Liver (tissue), 8 donors: ENCODE measurements at regions not wholly inside any gene's neighbourhood (a gene's known extent, or its start where the extent isn't known, plus 50 kb on each side); places are given as distances from the start of the nearest gene placed in this dataset.

Source experiments
- DNase-seq: peaks from one replicate; pipeline ENCODE4 v3.0.0-alpha.2; 2017; ENCODE audit warnings: low spot score
- H3K27ac ChIP-seq, 2 donors: one replicate each; pipeline ENCODE4 v1.7.0; 2013; ENCODE audit warnings: inconsistent platforms in 2 of 2, low read length in 2 of 2, control low read depth in 1 of 2, low read depth in 1 of 2, mild to moderate bottlenecking in 1 of 2
- H3K27me3 ChIP-seq, 4 donors: one replicate each; pipeline versions ENCODE4 v1.6.1 to v1.7.0; 2013; ENCODE audit warnings: low read length in 3 of 4, inconsistent platforms in 1 of 4, mild to moderate bottlenecking in 1 of 4, moderate library complexity in 1 of 4; ENCODE audit not compliant: control insufficient read depth in 4 of 4, insufficient read depth in 4 of 4
- H3K36me3 ChIP-seq, 4 donors: one replicate each; pipeline versions ENCODE4 v1.6.1 to v1.7.0; 2013; ENCODE audit warnings: low read length in 3 of 4, mild to moderate bottlenecking in 3 of 4, low read depth in 1 of 4, moderate library complexity in 1 of 4; ENCODE audit not compliant: control insufficient read depth in 4 of 4, insufficient read depth in 3 of 4
- H3K4me1 ChIP-seq, 4 donors: one replicate each; pipeline versions ENCODE4 v1.6.1 to v1.7.0; 2013; ENCODE audit warnings: low read length in 3 of 4, mild to moderate bottlenecking in 3 of 4, moderate library complexity in 1 of 4; ENCODE audit not compliant: control insufficient read depth in 4 of 4, insufficient read depth in 4 of 4
- H3K4me3 ChIP-seq, 3 donors: one replicate each; pipeline versions ENCODE4 v1.6.1 to v1.7.0; 2013; ENCODE audit warnings: low read length in 3 of 3, control low read depth in 1 of 3, low read depth in 1 of 3, mild to moderate bottlenecking in 1 of 3
- H3K9ac ChIP-seq, 2 donors: one replicate each; pipeline ENCODE4 v1.7.0; 2013; ENCODE audit warnings: low read length in 2 of 2, mild to moderate bottlenecking in 2 of 2, moderate library complexity in 2 of 2, control low read depth in 1 of 2, low read depth in 1 of 2
- H3K9me3 ChIP-seq, 4 donors: one replicate each; pipeline versions ENCODE4 v1.6.1 to v1.7.0; 2013; ENCODE audit warnings: low read length in 3 of 4; ENCODE audit not compliant: control insufficient read depth in 4 of 4
- ATF3 ChIP-seq: IDR thresholded peaks from 2 replicates; pipeline ENCODE4 v1.6.1; 2016; ENCODE audit warnings: antibody characterized with exemption
- CTCF ChIP-seq: fragments of 150-350 bp; IDR thresholded peaks from 2 replicates; pipeline ENCODE4 v1.5.1; 2017; ENCODE audit warnings: improper control_type of control experiment, low read depth, low read length; ENCODE audit not compliant: missing input control
- EGR1 ChIP-seq, 2 donors: IDR thresholded peaks; 2 replicates each; pipeline ENCODE4 v1.6.1; 2016 to 2018; ENCODE audit warnings: antibody characterized with exemption in 2 of 2, low read depth in 2 of 2
- FOXA1 ChIP-seq: IDR thresholded peaks from 2 replicates; pipeline ENCODE4 v1.6.1; 2016; ENCODE audit warnings: antibody characterized with exemption
- FOXA2 ChIP-seq: IDR thresholded peaks from 2 replicates; pipeline ENCODE4 v1.6.1; 2016; ENCODE audit warnings: antibody characterized with exemption
- GABPA ChIP-seq, 2 donors: IDR thresholded peaks in 1 of 2; conservative IDR thresholded peaks in 1 of 2; 2 replicates each; pipeline ENCODE4 v1.6.1; 2016; ENCODE audit warnings: antibody characterized with exemption in 2 of 2, mild to moderate bottlenecking in 1 of 2, moderate library complexity in 1 of 2
- HNF4A ChIP-seq, 2 donors: conservative IDR thresholded peaks; 2 replicates each; pipeline ENCODE4 v1.6.1; 2016; ENCODE audit warnings: antibody characterized with exemption in 2 of 2, mild to moderate bottlenecking in 2 of 2
- HNF4G ChIP-seq: IDR thresholded peaks from 2 replicates; pipeline ENCODE4 v1.6.1; 2016; ENCODE audit warnings: antibody characterized with exemption
- JUND ChIP-seq, 2 donors: IDR thresholded peaks; 2 replicates each; pipeline ENCODE4 v1.6.1; 2016; ENCODE audit warnings: antibody characterized with exemption in 2 of 2
- MAX ChIP-seq: IDR thresholded peaks from 2 replicates; pipeline ENCODE4 v1.6.1; 2016; ENCODE audit warnings: antibody characterized with exemption
- NR2F2 ChIP-seq: IDR thresholded peaks from 2 replicates; pipeline ENCODE4 v1.6.1; 2016; ENCODE audit warnings: antibody characterized with exemption
- RAD21 ChIP-seq, 2 donors: IDR thresholded peaks; 2 replicates each; pipeline ENCODE4 v1.6.1; 2016; ENCODE audit warnings: antibody characterized with exemption in 2 of 2, mild to moderate bottlenecking in 2 of 2
- RXRA ChIP-seq, 2 donors: IDR thresholded peaks; 2 replicates each; pipeline ENCODE4 v1.6.1; 2017 to 2018; ENCODE audit warnings: antibody characterized with exemption in 2 of 2, mild to moderate bottlenecking in 1 of 2
- SP1 ChIP-seq: IDR thresholded peaks from 2 replicates; pipeline ENCODE4 v1.6.1; 2018; ENCODE audit warnings: antibody characterized with exemption, mild to moderate bottlenecking
- TAF1 ChIP-seq: conservative IDR thresholded peaks from 2 replicates; pipeline ENCODE4 v1.6.1; 2016; ENCODE audit warnings: antibody characterized with exemption, mild to moderate bottlenecking
- YY1 ChIP-seq: IDR thresholded peaks from 2 replicates; pipeline ENCODE4 v1.6.1; 2016; ENCODE audit warnings: antibody characterized with exemption, mild to moderate bottlenecking
- ZBTB33 ChIP-seq: IDR thresholded peaks from 2 replicates; pipeline ENCODE4 v1.6.1; 2016; ENCODE audit warnings: antibody characterized with exemption
- WGBS: extraction: QIAGEN DNeasy Blood & Tissue Kit; methylation state at CpG from one replicate; pipeline ENCODE4 v1.1.7; 2013; 5-methylcytosine and 5-hydroxymethylcytosine counted together
- donor health status: healthy.
- donor health status: healthy.
- donor health status: healthy.
- donor health status: healthy.
- donor health status: healthy.

GRCh38 chr3:153334558-153334957 lies 172.5 kb downstream of the RAP2B start:
- H3K4me1 ChIP-seq, result no peaks in the 10 kb centered on the region
- no peak for DNase-seq
- no peak overlapping the region for H3K27ac ChIP-seq
- H3K9me3 ChIP-seq, result no peaks in the 10 kb centered on the region
- H3K4me3 ChIP-seq, result no peak overlapping the region
- TF ChIP-seq JUND (IDR thresholded peaks at IDR 0.05) (no peak), FOXA2 (no peak), SP1 (no peak), HNF4A (conservative IDR thresholded peaks at IDR 0.05) (no peak), NR2F2 (no peak), HNF4G (no peak), FOXA1 (no peak), CTCF (no peak), RAD21 (IDR thresholded peaks at IDR 0.05) (no peak), ZBTB33 (no peak), MAX (no peak)
- WGBS, result 96% methylated on average over 1 of the region's 1 CpG
- no peaks in the 10 kb centered on the region for H3K27me3 ChIP-seq
- no peak overlapping the region for H3K9ac ChIP-seq
- no peaks in the 10 kb centered on the region for H3K36me3 ChIP-seq

- no peak overlapping the region for H3K4me3 ChIP-seq
- no peaks in the 10 kb centered on the region for H3K4me1 ChIP-seq
- H3K27me3 ChIP-seq, result no peaks in the 10 kb centered on the region
- no peak for TF ChIP-seq ZBTB33
- TF ChIP-seq HNF4G, result no peak
- TF ChIP-seq GABPA (IDR thresholded peaks at IDR 0.05 in 1 of 2, conservative IDR thresholded peaks at IDR 0.05 in 1 of 2), result no peak
- TF ChIP-seq JUND (IDR thresholded peaks at IDR 0.05), result no peak
- TF ChIP-seq FOXA2, result no peak
- TF ChIP-seq RXRA (IDR thresholded peaks at IDR 0.05), result no peak
- TF ChIP-seq TAF1, result no peak
- TF ChIP-seq EGR1 (IDR thresholded peaks at IDR 0.05; ENCODE audit: low read depth in 2 of 2), result no peak
- TF ChIP-seq MAX, result no peak
- no peak for TF ChIP-seq YY1
- no peak for TF ChIP-seq RAD21 (IDR thresholded peaks at IDR 0.05)
- TF ChIP-seq NR2F2, result no peak
- no peak for TF ChIP-seq ATF3
- TF ChIP-seq HNF4A (conservative IDR thresholded peaks at IDR 0.05), result no peak
- no peak for TF ChIP-seq FOXA1
- no peak for TF ChIP-seq CTCF
- no peak for TF ChIP-seq SP1
- no peak for DNase-seq
- WGBS, result 81% methylated on average over 3 of the region's 3 CpGs
- H3K27ac ChIP-seq, result no peak overlapping the region
- no peaks in the 10 kb centered on the region for H3K36me3 ChIP-seq
- H3K9me3 ChIP-seq, result no peaks in the 10 kb centered on the region
- no peak overlapping the region for H3K9ac ChIP-seq
These were observed 175.3 kb downstream of the RAP2B start for GRCh38 chr3:153337369-153337768.
